ENCODE measurements at regions not wholly inside any gene's neighbourhood (a gene's known extent, or its start where the extent isn't known, plus 50 kb on each side); places are given as distances from the start of the nearest gene placed in this dataset.
"Not testable (repeated sequence)": the region's sequence is repeated elsewhere in the genome, so short reads cannot be mapped to it uniquely, and the experiment has no call there.

- ATAC-seq (replicated peaks), result no peak
- H3K36me3 Mint-ChIP-seq, result peaks cover 0 to 7% of the 10 kb centered on the region in 2 donors
- H3K4me3 Mint-ChIP-seq, result no peak overlapping the region
- peaks cover 0 to 3% of the 10 kb centered on the region in 2 donors for H3K9me3 Mint-ChIP-seq
- DNase-seq, result no peak
- H3K27me3 Mint-ChIP-seq, result peaks cover 27 to 28% of the 10 kb centered on the region in 2 donors
- H3K4me1 Mint-ChIP-seq, result peaks cover 23 to 29% of the 10 kb centered on the region in 2 donors
- no peak overlapping the region for H3K27ac Mint-ChIP-seq
Observed at GRCh38 chr15:75100679-75101078, 77.3 kb downstream of the PPCDC start.

GRCh38 chr15:75104804-75105557, 81.6 kb downstream of the PPCDC start:
- Mint-ChIP-seq H3K4me1 (peaks cover 35 to 48% of the 10 kb centered on the region in 2 donors), H3K4me3 (peak overlapping the region; percentile 31 to 42), H3K27me3 (peaks cover 12 to 21% of the 10 kb centered on the region in 2 donors), H3K36me3 (peaks cover 0 to 3% of the 10 kb centered on the region in 2 donors), H3K9me3 (peaks cover 0 to 3% of the 10 kb centered on the region in 2 donors), H3K27ac (peak overlapping the region; percentile 84)
- ATAC-seq (replicated peaks) (peak; percentile 64 to 72), DNase-seq (peak; percentile 69)

- H3K27me3 Mint-ChIP-seq, result peaks cover 12 to 13% of the 10 kb centered on the region in 2 donors
- H3K4me3 Mint-ChIP-seq, result no peak overlapping the region
- H3K4me1 Mint-ChIP-seq, result peaks cover 47 to 69% of the 10 kb centered on the region in 2 donors
- peaks cover 0 to 3% of the 10 kb centered on the region in 2 donors for H3K9me3 Mint-ChIP-seq
- ATAC-seq (replicated peaks), result no peak
- H3K36me3 Mint-ChIP-seq, result peaks cover 0 to 3% of the 10 kb centered on the region in 2 donors
- DNase-seq, result no peak
- H3K27ac Mint-ChIP-seq, result no peak overlapping the region
Observed at GRCh38 chr15:75107516-75107907, 84.1 kb downstream of the PPCDC start.

- Mint-ChIP-seq H3K4me3 (peak overlapping the region; percentile 44 to 63), H3K27ac (peak overlapping the region; percentile 85)
Observed at GRCh38 chr15:75107908-75108838, 84.8 kb downstream of the PPCDC start.

GRCh38 chr15:75109021-75109735, 85.8 kb downstream of the PPCDC start:
- Mint-ChIP-seq H3K4me1 (peaks cover 54 to 86% of the 10 kb centered on the region in 2 donors), H3K4me3 (peak overlapping the region; percentile 44 to 63), H3K27ac (no peak overlapping the region), H3K9me3 (peaks cover 3 to 10% of the 10 kb centered on the region in 2 donors), H3K36me3 (peaks cover 3 to 10% of the 10 kb centered on the region in 2 donors), H3K27me3 (peaks cover 3 to 6% of the 10 kb centered on the region in 2 donors)
- no peak for DNase-seq
- ATAC-seq (replicated peaks), result no peak

More at GRCh38 chr15:75107908-75108838, 84.8 kb downstream of the PPCDC start:
- Mint-ChIP-seq H3K4me1 (peaks cover 54 to 76% of the 10 kb centered on the region in 2 donors), H3K9me3 (peaks cover 0 to 8% of the 10 kb centered on the region in 2 donors), H3K36me3 (peaks cover 0 to 3% of the 10 kb centered on the region in 2 donors), H3K27me3 (peaks cover 9% of the 10 kb centered on the region in 2 donors)
- peak; percentile 74 for DNase-seq
- peak; percentile 75 to 80 for ATAC-seq (replicated peaks)

GRCh38 chr15:75109736-75110130, 86.3 kb downstream of the PPCDC start:
- Mint-ChIP-seq H3K27me3 (peaks cover 3 to 6% of the 10 kb centered on the region in 2 donors), H3K9me3 (peaks cover 4 to 11% of the 10 kb centered on the region in 2 donors), H3K36me3 (peaks cover 6 to 14% of the 10 kb centered on the region in 2 donors), H3K4me1 (peaks cover 58 to 89% of the 10 kb centered on the region in 2 donors), H3K4me3 (peak overlapping the region in 1 of 2 donors; percentile 7), H3K27ac (peak overlapping the region; percentile 10)
- no peak for ATAC-seq (replicated peaks)
- DNase-seq, result no peak

- ATAC-seq (replicated peaks) (no peak), DNase-seq (no peak)
- Mint-ChIP-seq H3K9me3 (peaks cover 4 to 9% of the 10 kb centered on the region in 2 donors), H3K4me3 (peak overlapping the region in 1 of 2 donors; percentile 0), H3K36me3 (peaks cover 6 to 11% of the 10 kb centered on the region in 2 donors), H3K27ac (peak overlapping the region; percentile 62), H3K27me3 (peaks cover 3 to 6% of the 10 kb centered on the region in 2 donors), H3K4me1 (peaks cover 44 to 73% of the 10 kb centered on the region in 2 donors)
Observed at GRCh38 chr15:75112278-75112847, 89.0 kb downstream of the PPCDC start.

- Mint-ChIP-seq H3K27me3 (peaks cover 3 to 6% of the 10 kb centered on the region in 2 donors), H3K4me1 (peaks cover 45 to 70% of the 10 kb centered on the region in 2 donors), H3K27ac (peak overlapping the region; percentile 62), H3K4me3 (peak overlapping the region; percentile 0 to 11), H3K9me3 (peaks cover 4 to 9% of the 10 kb centered on the region in 2 donors), H3K36me3 (peaks cover 6 to 11% of the 10 kb centered on the region in 2 donors)
- ATAC-seq (replicated peaks) (peak; percentile 58 to 65), DNase-seq (no peak)
Observed at GRCh38 chr15:75112848-75113492, 88.7 kb upstream of the C15orf39 start.

GRCh38 chr15:75114327-75114726, 87.4 kb upstream of the C15orf39 start:
- DNase-seq (no peak), ATAC-seq (replicated peaks) (peak; percentile 56 to 61)
- Mint-ChIP-seq H3K27ac (peak overlapping the region; percentile 74), H3K4me3 (no peak overlapping the region), H3K36me3 (peaks cover 6 to 11% of the 10 kb centered on the region in 2 donors), H3K27me3 (peaks cover 3 to 6% of the 10 kb centered on the region in 2 donors), H3K4me1 (peaks cover 32 to 56% of the 10 kb centered on the region in 2 donors), H3K9me3 (peaks cover 4 to 9% of the 10 kb centered on the region in 2 donors)

GRCh38 chr15:75114796-75115195, 86.9 kb upstream of the C15orf39 start:
- DNase-seq (no peak), ATAC-seq (replicated peaks) (no peak)
- Mint-ChIP-seq H3K27ac (no peak overlapping the region), H3K9me3 (peaks cover 4 to 9% of the 10 kb centered on the region in 2 donors), H3K4me3 (no peak overlapping the region), H3K4me1 (peaks cover 28 to 51% of the 10 kb centered on the region in 2 donors), H3K36me3 (peaks cover 6 to 11% of the 10 kb centered on the region in 2 donors), H3K27me3 (peaks cover under 1 to 1% of the 10 kb centered on the region in 2 donors)

GRCh38 chr15:75115411-75115913, 86.2 kb upstream of the C15orf39 start:
- H3K27me3 Mint-ChIP-seq; H3K27ac Mint-ChIP-seq; DNase-seq; H3K4me3 Mint-ChIP-seq; ATAC-seq (replicated peaks); H3K9me3 Mint-ChIP-seq: not testable (repeated sequence)
- peaks cover 6 to 11% of the 10 kb centered on the region in 2 donors for H3K36me3 Mint-ChIP-seq
- peaks cover 24 to 45% of the 10 kb centered on the region in 2 donors for H3K4me1 Mint-ChIP-seq

- H3K9me3 Mint-ChIP-seq; H3K27me3 Mint-ChIP-seq; H3K4me3 Mint-ChIP-seq; ATAC-seq (replicated peaks); DNase-seq; H3K27ac Mint-ChIP-seq: not testable (repeated sequence)
- peaks cover 17 to 38% of the 10 kb centered on the region in 2 donors for H3K4me1 Mint-ChIP-seq
- H3K36me3 Mint-ChIP-seq, result peaks cover 6 to 11% of the 10 kb centered on the region in 2 donors
Observed at GRCh38 chr15:75116143-75116542, 85.5 kb upstream of the C15orf39 start.
